Mesendoderm (in vitro differentiated cells): ENCODE measurements at regions not wholly inside any gene's neighbourhood (a gene's known extent, or its start where the extent isn't known, plus 50 kb on each side); places are given as distances from the start of the nearest gene placed in this dataset.

Experiments used
- DNase-seq: peaks from one replicate; pipeline ENCODE4 v3.0.0; 2013
- H2AK5ac ChIP-seq: 2 replicates; pipeline ENCODE4 v1.6.1; 2013; ENCODE audit warnings: low read length, inconsistent platforms
- H2BK120ac ChIP-seq: 2 replicates; pipeline ENCODE4 v1.6.1; 2013; ENCODE audit warnings: low read depth, mild to moderate bottlenecking, low read length, moderate library complexity, mixed read lengths
- H2BK15ac ChIP-seq: replicated peaks from 2 replicates; pipeline ENCODE4 v1.6.1; 2013; ENCODE audit warnings: low read depth, mild to moderate bottlenecking, moderate library complexity
- H2BK5ac ChIP-seq: 2 replicates; pipeline ENCODE4 v1.6.1; 2013; ENCODE audit warnings: low read length, inconsistent platforms
- H3K18ac ChIP-seq: 2 replicates; pipeline ENCODE4 v1.6.1; 2013; ENCODE audit warnings: mild to moderate bottlenecking, low read length, mixed read lengths
- H3K23ac ChIP-seq: one replicate; pipeline ENCODE4 v1.6.1; 2013; ENCODE audit warnings: low read length
- H3K27ac ChIP-seq: 2 replicates; pipeline ENCODE4 v1.5.1; 2013; ENCODE audit warnings: low read depth, mild to moderate bottlenecking, inconsistent platforms, low read length, moderate library complexity
- H3K27me3 ChIP-seq: 2 replicates; pipeline ENCODE4 v1.6.1; 2013; ENCODE audit warnings: low read length, control low read depth, mild to moderate bottlenecking, inconsistent platforms; ENCODE audit not compliant: insufficient read depth, poor library complexity
- H3K36me3 ChIP-seq: 2 replicates; pipeline ENCODE4 v1.6.1; 2013; ENCODE audit warnings: low read length, inconsistent platforms; ENCODE audit not compliant: control insufficient read depth, insufficient read depth
- H3K4ac ChIP-seq: one replicate; pipeline ENCODE4 v1.6.1; 2013; ENCODE audit warnings: low read depth, mild to moderate bottlenecking, low read length, moderate library complexity
- H3K4me1 ChIP-seq: 2 replicates; pipeline ENCODE4 v1.6.1; 2013; ENCODE audit warnings: low read depth, low read length, inconsistent platforms; ENCODE audit not compliant: control insufficient read depth
- H3K4me2 ChIP-seq: 2 replicates; pipeline ENCODE4 v1.6.1; 2013; ENCODE audit warnings: low read length
- H3K4me3 ChIP-seq: 2 replicates; pipeline ENCODE4 v1.5.1; 2013; ENCODE audit warnings: mild to moderate bottlenecking, low read length
- H3K56ac ChIP-seq: one replicate; pipeline ENCODE4 v1.6.1; 2013; ENCODE audit warnings: low read length
- H3K79me1 ChIP-seq: 2 replicates; pipeline ENCODE4 v1.6.1; 2013; ENCODE audit warnings: low read length, inconsistent platforms
- H3K79me2 ChIP-seq: 2 replicates; pipeline ENCODE4 v1.6.1; 2013; ENCODE audit warnings: mild to moderate bottlenecking, low read length; ENCODE audit not compliant: control insufficient read depth, insufficient read depth
- H3K9ac ChIP-seq: 2 replicates; pipeline ENCODE4 v1.6.1; 2013; ENCODE audit warnings: low read length, inconsistent platforms
- H4K5ac ChIP-seq: one replicate; pipeline ENCODE4 v1.6.1; 2013; ENCODE audit warnings: low read length
- H4K8ac ChIP-seq: one replicate; pipeline ENCODE4 v1.6.1; 2013; ENCODE audit warnings: low read depth, mild to moderate bottlenecking, control low read depth, low read length, moderate library complexity
- WGBS: extraction: QIAGEN DNeasy Blood & Tissue Kit; methylation state at CpG from one replicate; pipeline ENCODE4 v1.1.7; 2013; ENCODE audit warnings: low lambda C conversion rate, missing lambda C conversion rate; ENCODE audit not compliant: insufficient coverage; ENCODE audit errors: extremely low coverage; 5-methylcytosine and 5-hydroxymethylcytosine counted together

DNA sequence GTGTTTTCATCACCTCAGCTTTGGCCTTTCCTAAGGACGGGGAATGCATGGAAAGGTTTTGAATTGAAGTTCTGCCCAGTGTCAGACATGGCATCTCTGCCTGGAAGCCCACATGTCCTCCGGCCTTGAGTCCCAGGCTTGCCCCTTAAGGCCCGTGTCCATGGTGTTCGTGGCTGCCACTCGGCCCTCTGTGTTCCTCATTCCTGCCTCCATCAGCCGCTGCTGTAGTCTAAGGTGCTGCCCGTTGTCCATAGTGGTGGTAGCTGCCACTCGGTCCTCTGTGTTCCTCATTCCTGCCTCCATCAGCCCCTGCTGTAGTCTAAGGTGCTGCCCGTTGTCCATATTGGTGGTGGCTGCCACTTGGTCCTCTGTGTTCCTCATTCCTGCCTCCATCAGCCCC is 180.7 kb upstream of the SHH start:
- WGBS, result no CpG with 5 or more reads among the region's 9 CpGs
- no peak overlapping the region for H3K56ac ChIP-seq
- no peaks in the 10 kb centered on the region for H3K27me3 ChIP-seq
- no peak overlapping the region for H4K5ac ChIP-seq
- no peaks in the 10 kb centered on the region for H3K4me1 ChIP-seq
- H3K79me2 ChIP-seq, result no peaks in the 10 kb centered on the region
- H3K4me2 ChIP-seq, result no peak overlapping the region
- no peak overlapping the region for H3K27ac ChIP-seq
- no peak overlapping the region for H4K8ac ChIP-seq
- H3K4ac ChIP-seq, result no peak overlapping the region
- no peak overlapping the region for H2BK120ac ChIP-seq
- no peak overlapping the region for H3K18ac ChIP-seq
- no peak overlapping the region for H2BK15ac ChIP-seq
- H3K4me3 ChIP-seq, result no peak overlapping the region
- no peak overlapping the region for H3K9ac ChIP-seq
- H2BK5ac ChIP-seq, result no peak overlapping the region
- no peak overlapping the region for H3K23ac ChIP-seq
- no peaks in the 10 kb centered on the region for H3K79me1 ChIP-seq
- H2AK5ac ChIP-seq, result no peak overlapping the region
- H3K36me3 ChIP-seq, result no peaks in the 10 kb centered on the region
- no peak for DNase-seq

DNA sequence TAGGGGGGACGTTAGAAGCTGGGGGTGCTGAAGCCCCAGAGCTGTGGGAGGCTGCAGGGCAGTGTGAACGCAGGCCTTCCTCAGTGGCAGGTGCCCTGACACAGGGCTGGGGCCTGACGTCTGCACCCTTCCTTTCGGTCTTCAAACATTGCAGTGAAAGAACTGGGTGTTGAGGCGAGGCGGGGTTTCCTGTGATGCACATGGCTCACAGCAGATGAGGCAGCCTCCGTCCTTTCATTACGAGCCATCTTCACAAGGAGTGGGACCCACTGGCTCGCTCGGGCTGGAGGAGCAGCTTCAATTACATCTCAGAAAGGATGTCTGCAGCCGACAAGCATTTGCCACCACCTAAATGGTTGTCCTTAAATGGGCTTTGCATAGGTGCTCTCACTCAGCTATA is 180.3 kb upstream of the SHH start:
- Histone ChIP-seq H2BK120ac (no peak overlapping the region), H3K79me1 (no peaks in the 10 kb centered on the region), H3K4ac (no peak overlapping the region), H3K56ac (no peak overlapping the region), H3K4me3 (no peak overlapping the region), H3K79me2 (no peaks in the 10 kb centered on the region), H2AK5ac (no peak overlapping the region), H3K27ac (no peak overlapping the region), H3K9ac (no peak overlapping the region), H3K27me3 (no peaks in the 10 kb centered on the region), H3K36me3 (no peaks in the 10 kb centered on the region), H4K8ac (no peak overlapping the region), H2BK15ac (no peak overlapping the region), H2BK5ac (no peak overlapping the region), H3K4me1 (no peaks in the 10 kb centered on the region), H3K18ac (no peak overlapping the region), H3K4me2 (no peak overlapping the region), H3K23ac (no peak overlapping the region), H4K5ac (no peak overlapping the region)
- DNase-seq, result no peak
- no CpG with 5 or more reads among the region's 11 CpGs for WGBS

DNA sequence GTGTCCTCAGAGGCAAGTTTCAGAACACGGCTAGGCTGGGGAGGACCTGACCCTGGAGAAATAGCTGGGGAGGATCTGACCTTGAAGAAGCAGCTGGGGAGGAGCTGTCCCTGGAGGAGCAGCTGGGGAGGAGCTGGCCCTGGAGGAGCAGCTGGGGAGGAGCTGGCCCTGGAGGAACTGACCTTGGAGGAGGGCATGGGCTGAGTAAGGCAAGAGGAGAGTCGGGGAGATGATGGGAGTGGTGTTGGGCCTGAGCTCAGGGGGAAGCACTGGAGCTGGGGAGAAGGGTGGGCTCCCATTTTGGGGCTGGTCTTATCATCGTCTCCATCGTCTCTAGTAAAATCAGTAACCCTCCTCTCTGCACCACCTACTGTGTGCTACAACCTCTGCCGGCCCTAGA is 179.8 kb upstream of the SHH start:
- Histone ChIP-seq H2BK120ac (no peak overlapping the region), H2BK15ac (no peak overlapping the region), H3K79me2 (no peaks in the 10 kb centered on the region), H4K8ac (no peak overlapping the region), H3K4me3 (no peak overlapping the region), H3K27me3 (no peaks in the 10 kb centered on the region), H3K23ac (no peak overlapping the region), H3K9ac (no peak overlapping the region), H3K36me3 (no peaks in the 10 kb centered on the region), H3K4ac (no peak overlapping the region), H3K18ac (no peak overlapping the region), H2BK5ac (no peak overlapping the region), H2AK5ac (no peak overlapping the region), H4K5ac (no peak overlapping the region), H3K4me1 (no peaks in the 10 kb centered on the region), H3K79me1 (no peaks in the 10 kb centered on the region), H3K4me2 (no peak overlapping the region), H3K27ac (no peak overlapping the region), H3K56ac (no peak overlapping the region)
- no CpG with 5 or more reads among the region's 5 CpGs for WGBS
- no peak for DNase-seq

DNA sequence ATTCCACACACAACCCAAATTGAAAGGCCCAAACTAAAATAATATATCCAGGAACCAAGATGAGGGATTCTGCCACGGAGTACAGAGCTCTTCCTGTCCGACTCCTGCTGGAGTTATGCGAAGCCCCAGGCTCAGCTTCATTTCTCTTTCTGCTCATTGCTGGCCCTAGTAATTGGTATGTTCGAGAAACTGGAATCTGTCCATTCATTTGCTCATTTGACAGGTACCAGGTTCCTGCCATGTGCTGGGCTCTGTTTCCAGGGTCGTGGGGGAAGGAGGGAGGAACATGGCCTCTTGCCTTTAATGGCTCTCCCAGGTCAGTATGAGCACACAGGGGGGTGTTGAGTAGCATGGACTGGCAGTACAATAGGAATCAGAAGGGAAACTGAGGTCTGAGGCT is 179.2 kb upstream of the SHH start:
- H2AK5ac ChIP-seq, result no peak overlapping the region
- H3K79me2 ChIP-seq, result no peaks in the 10 kb centered on the region
- no peak overlapping the region for H3K4me2 ChIP-seq
- no peak overlapping the region for H3K4me3 ChIP-seq
- H3K36me3 ChIP-seq, result no peaks in the 10 kb centered on the region
- H3K79me1 ChIP-seq, result no peaks in the 10 kb centered on the region
- H4K5ac ChIP-seq, result no peak overlapping the region
- DNase-seq, result no peak
- no peak overlapping the region for H3K9ac ChIP-seq
- no peak overlapping the region for H2BK15ac ChIP-seq
- no peak overlapping the region for H3K27ac ChIP-seq
- H3K4ac ChIP-seq, result no peak overlapping the region
- H3K18ac ChIP-seq, result no peak overlapping the region
- no peak overlapping the region for H3K56ac ChIP-seq
- H2BK5ac ChIP-seq, result no peak overlapping the region
- no CpG with 5 or more reads among the region's 5 CpGs for WGBS
- no peaks in the 10 kb centered on the region for H3K27me3 ChIP-seq
- no peaks in the 10 kb centered on the region for H3K4me1 ChIP-seq
- no peak overlapping the region for H4K8ac ChIP-seq
- no peak overlapping the region for H3K23ac ChIP-seq
- no peak overlapping the region for H2BK120ac ChIP-seq

DNA sequence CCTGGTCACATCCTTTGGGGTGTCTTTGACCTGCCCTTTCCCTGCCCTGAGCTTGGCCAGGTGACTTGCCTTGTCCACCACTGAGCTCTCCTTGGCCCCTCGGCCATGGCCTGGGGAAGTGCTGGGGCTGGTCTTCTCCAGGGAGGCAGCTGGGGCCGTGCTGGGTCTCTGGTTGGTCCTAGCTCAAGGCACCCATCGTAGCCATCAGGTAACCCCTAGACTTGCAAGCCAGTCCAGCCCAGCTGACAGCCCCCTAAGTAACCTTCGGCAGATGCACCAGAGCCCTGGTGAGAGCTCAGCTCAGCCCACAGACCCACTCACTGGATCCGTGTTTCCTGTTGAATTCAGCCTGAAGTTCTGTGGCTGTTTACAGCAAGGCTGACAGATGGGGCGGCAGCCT is 176.2 kb upstream of the SHH start:
- H2BK15ac ChIP-seq, result no peak overlapping the region
- H4K5ac ChIP-seq, result no peak overlapping the region
- no peak overlapping the region for H3K4ac ChIP-seq
- H3K79me2 ChIP-seq, result no peaks in the 10 kb centered on the region
- no peaks in the 10 kb centered on the region for H3K4me1 ChIP-seq
- no peak overlapping the region for H2BK120ac ChIP-seq
- H3K56ac ChIP-seq, result no peak overlapping the region
- H2AK5ac ChIP-seq, result no peak overlapping the region
- H3K18ac ChIP-seq, result no peak overlapping the region
- no peak overlapping the region for H3K23ac ChIP-seq
- no peak overlapping the region for H3K27ac ChIP-seq
- H3K79me1 ChIP-seq, result no peaks in the 10 kb centered on the region
- DNase-seq, result no peak
- no peak overlapping the region for H3K4me2 ChIP-seq
- no CpG with 5 or more reads among the region's 6 CpGs for WGBS
- no peak overlapping the region for H2BK5ac ChIP-seq
- H3K36me3 ChIP-seq, result no peaks in the 10 kb centered on the region
- no peaks in the 10 kb centered on the region for H3K27me3 ChIP-seq
- H4K8ac ChIP-seq, result no peak overlapping the region
- H3K9ac ChIP-seq, result no peak overlapping the region
- H3K4me3 ChIP-seq, result no peak overlapping the region

DNA sequence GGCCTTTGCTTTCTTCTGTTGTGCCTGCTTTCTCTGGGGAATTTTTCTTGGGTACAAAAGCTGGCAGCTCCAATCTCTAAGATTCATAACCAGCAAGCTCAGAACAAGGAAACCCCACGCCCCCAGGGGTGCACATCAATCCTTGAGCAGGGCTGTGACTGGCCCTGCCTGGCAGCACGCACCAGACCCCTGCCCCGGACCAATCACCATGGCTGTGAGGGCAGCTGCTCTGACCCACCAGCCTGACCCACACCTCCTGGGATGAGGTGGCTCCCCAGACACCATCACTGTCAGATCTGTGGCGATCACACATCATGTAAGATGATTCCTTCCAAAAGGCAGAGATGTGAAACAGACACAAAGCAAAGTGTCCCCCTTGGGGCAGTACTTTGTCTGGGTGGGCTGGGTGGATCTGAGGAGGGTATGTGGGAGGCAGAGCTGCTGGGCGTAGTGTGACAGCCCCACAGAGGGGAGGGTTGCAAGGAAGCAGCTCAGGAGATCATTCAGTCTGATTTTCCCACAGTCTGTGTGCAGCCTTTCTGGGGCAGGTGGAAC is 175.5 kb upstream of the SHH start:
- Histone ChIP-seq H2AK5ac (no peak overlapping the region), H4K5ac (no peak overlapping the region), H3K9ac (no peak overlapping the region), H3K36me3 (no peaks in the 10 kb centered on the region), H3K4me3 (no peak overlapping the region), H3K79me1 (no peaks in the 10 kb centered on the region), H3K79me2 (no peaks in the 10 kb centered on the region), H3K4me1 (no peaks in the 10 kb centered on the region), H3K27ac (no peak overlapping the region), H4K8ac (no peak overlapping the region), H3K23ac (no peak overlapping the region), H3K18ac (no peak overlapping the region), H3K56ac (no peak overlapping the region), H2BK5ac (no peak overlapping the region), H2BK120ac (no peak overlapping the region), H3K27me3 (no peaks in the 10 kb centered on the region), H2BK15ac (no peak overlapping the region), H3K4me2 (no peak overlapping the region), H3K4ac (no peak overlapping the region)
- WGBS, result no CpG with 5 or more reads among the region's 5 CpGs
- DNase-seq, result no peak
